HepG2 (cell line): ENCODE measurements at regions not wholly inside any gene's neighbourhood (a gene's known extent, or its start where the extent isn't known, plus 50 kb on each side); places are given as distances from the start of the nearest gene placed in this dataset.

Experiments
- ATF2 ChIP-seq: sonication (generic); formaldehyde crosslinking; IDR thresholded peaks from 2 replicates; pipeline ENCODE4 v1.4.0; 2020; ENCODE audit warnings: missing genetic modification reagents
- KDM2A ChIP-seq: sonication (generic); formaldehyde crosslinking; IDR thresholded peaks from 2 replicates; pipeline ENCODE4 v1.4.0; 2020; ENCODE audit warnings: low read depth, missing genetic modification reagents, borderline replicate concordance
- MED1 ChIP-seq: sonication (generic); formaldehyde crosslinking; IDR thresholded peaks from 2 replicates; pipeline ENCODE4 v1.4.0; 2020; ENCODE audit warnings: missing genetic modification reagents
- NFATC3 ChIP-seq: sonication (generic); formaldehyde crosslinking; IDR thresholded peaks from 2 replicates; pipeline ENCODE4 v1.5.1; 2020; ENCODE audit warnings: mild to moderate bottlenecking, missing genetic modification reagents
- NONO ChIP-seq, 2 experiments: fragments of 450-650 bp in 1 of 2; sonication (generic) in 1 of 2; formaldehyde crosslinking in 1 of 2; IDR thresholded peaks in 1 of 2; conservative IDR thresholded peaks in 1 of 2; 2 replicates each; pipeline versions ENCODE4 v1.6.1 to v1.8.0; 2017 to 2022; ENCODE audit warnings: mild to moderate bottlenecking in 1 of 2, missing genetic modification reagents in 1 of 2, moderate library complexity in 1 of 2
- SALL1 ChIP-seq: sonication (generic); formaldehyde crosslinking; IDR thresholded peaks from 2 replicates; pipeline ENCODE4 v1.8.0; 2022; ENCODE audit warnings: mild to moderate bottlenecking, missing genetic modification reagents
- SMC3 ChIP-seq: IDR thresholded peaks from 2 replicates; pipeline ENCODE4 v1.6.1; 2011; ENCODE audit warnings: low read length, improper control_type of control experiment
- XRCC5 ChIP-seq: fragments of 200-400 bp; formaldehyde crosslinking; optimal IDR thresholded peaks from 2 replicates; pipeline ENCODE3; 2017; ENCODE audit warnings: mild to moderate bottlenecking, low read length
- ZNF331 ChIP-seq: sonication (generic); formaldehyde crosslinking; IDR thresholded peaks from 2 replicates; pipeline ENCODE4 v1.4.0; 2020; ENCODE audit warnings: missing genetic modification reagents
- TF ChIP-seq, protein P1 (sequence below): sonication (generic); formaldehyde crosslinking; conservative IDR thresholded peaks from 2 replicates; pipeline ENCODE4 v1.4.0; 2020; ENCODE audit warnings: missing genetic modification reagents
- TF ChIP-seq, protein P2 (sequence below): IDR thresholded peaks from 2 replicates; pipeline ENCODE4 v1.6.1; 2016; ENCODE audit warnings: missing compliant biosample characterization, missing genetic modification reagents, borderline replicate concordance
- TF ChIP-seq, protein P3 (sequence below): IDR thresholded peaks from 2 replicates; pipeline ENCODE4 v1.6.1; 2012; ENCODE audit warnings: inconsistent platforms

DNA sequence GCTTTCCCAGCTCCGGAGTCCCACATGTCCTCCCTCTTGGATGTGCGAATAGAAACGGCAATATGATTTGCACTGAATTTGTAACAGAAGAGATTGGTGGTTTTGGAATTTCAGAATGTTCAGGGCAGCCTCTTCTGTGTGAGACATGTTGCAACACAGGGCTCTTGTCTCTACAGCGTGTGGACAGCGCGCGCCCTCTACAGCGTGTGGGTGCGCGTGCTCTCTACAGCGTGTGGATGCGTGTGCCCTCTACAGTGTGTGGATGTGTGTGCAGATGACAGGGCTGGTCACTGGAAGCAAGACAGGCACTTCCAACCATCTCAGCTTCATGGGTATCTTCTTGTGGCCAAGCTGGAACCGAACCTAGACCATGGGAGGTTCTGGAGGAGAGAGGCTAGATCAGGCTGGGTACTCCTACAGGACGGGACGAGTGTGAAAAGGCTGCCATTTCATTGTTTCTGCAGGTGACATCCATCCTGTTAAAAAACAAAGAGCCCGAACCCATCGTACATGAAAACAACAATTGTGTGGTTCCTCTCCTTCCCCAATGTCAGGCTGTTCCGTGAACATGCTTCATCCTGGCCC, 78.4 kb downstream of the TEX29 start (continued):
- TF ChIP-seq, protein P1, sequence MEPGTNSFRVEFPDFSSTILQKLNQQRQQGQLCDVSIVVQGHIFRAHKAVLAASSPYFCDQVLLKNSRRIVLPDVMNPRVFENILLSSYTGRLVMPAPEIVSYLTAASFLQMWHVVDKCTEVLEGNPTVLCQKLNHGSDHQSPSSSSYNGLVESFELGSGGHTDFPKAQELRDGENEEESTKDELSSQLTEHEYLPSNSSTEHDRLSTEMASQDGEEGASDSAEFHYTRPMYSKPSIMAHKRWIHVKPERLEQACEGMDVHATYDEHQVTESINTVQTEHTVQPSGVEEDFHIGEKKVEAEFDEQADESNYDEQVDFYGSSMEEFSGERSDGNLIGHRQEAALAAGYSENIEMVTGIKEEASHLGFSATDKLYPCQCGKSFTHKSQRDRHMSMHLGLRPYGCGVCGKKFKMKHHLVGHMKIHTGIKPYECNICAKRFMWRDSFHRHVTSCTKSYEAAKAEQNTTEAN (CRISPR knock-in tag): 0 out of 2 replicates have a peak, but pooled peaks have one; percentile 28
- TF ChIP-seq NFATC3 (CRISPR knock-in tag) (no peak), KDM2A (CRISPR knock-in tag) (0 out of 2 replicates have a peak, but pooled peaks have one; percentile 23), SALL1 (CRISPR knock-in tag) (0 out of 2 replicates have a peak, but pooled peaks have one; percentile 21), NONO (IDR thresholded peaks at IDR 0.05) (no peak), NONO (CRISPR knock-in tag; conservative IDR thresholded peaks at IDR 0.05) (0 out of 2 replicates have a peak, but pooled peaks have one; percentile 34), XRCC5 (peak; percentile 65), MED1 (no peak), ATF2 (peak; percentile 29; the same call in 1 of the 2 replicates), SMC3 (peak; percentile 39; the same call in 1 of the 2 replicates), ZNF331 (0 out of 2 replicates have a peak, but pooled peaks have one; percentile 26)
- TF ChIP-seq, protein P2, sequence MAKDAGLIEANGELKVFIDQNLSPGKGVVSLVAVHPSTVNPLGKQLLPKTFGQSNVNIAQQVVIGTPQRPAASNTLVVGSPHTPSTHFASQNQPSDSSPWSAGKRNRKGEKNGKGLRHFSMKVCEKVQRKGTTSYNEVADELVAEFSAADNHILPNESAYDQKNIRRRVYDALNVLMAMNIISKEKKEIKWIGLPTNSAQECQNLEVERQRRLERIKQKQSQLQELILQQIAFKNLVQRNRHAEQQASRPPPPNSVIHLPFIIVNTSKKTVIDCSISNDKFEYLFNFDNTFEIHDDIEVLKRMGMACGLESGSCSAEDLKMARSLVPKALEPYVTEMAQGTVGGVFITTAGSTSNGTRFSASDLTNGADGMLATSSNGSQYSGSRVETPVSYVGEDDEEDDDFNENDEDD (CRISPR knock-in tag): peak; percentile 35; the same call in 1 of the 2 replicates
- TF ChIP-seq, protein P3, sequence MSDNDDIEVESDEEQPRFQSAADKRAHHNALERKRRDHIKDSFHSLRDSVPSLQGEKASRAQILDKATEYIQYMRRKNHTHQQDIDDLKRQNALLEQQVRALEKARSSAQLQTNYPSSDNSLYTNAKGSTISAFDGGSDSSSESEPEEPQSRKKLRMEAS: peak; percentile 51; the same call in 1 of the 2 replicates
